ENCODE measurements at regions not wholly inside any gene's neighbourhood (a gene's known extent, or its start where the extent isn't known, plus 50 kb on each side); places are given as distances from the start of the nearest gene placed in this dataset.
A peak's percentile ranks its signal among the peaks of the same experiment; 100 is the strongest.

DNA sequence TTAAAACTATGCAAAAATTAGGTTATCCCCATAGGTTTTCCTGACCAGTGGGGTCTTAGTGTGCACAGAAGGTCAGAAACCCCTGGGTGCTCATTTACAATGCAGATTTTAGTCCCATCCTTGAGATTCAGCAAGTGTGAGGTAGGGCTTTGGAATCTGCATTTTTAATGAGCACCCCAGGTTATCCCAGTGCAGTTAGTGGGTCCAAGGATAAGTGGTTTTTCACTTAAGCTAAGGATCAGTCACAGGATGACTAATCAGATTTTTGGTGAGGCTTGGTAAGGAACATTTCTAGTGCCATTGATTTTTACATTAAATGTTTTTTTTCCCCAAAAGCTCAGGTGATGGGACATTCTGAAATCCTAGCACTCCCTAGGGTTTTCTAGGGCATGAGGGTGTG lies 50.7 kb upstream of the MGAT5 start:
- DNase-seq (ENCODE audit: low read depth in 1 of 2, low spot score in 2 of 2) (no peak), FAIRE-seq (peak; percentile 55)
- no peak overlapping the region for H2BK12ac ChIP-seq (ENCODE audit: low read depth, low read length)
- no peak overlapping the region for H3K56ac ChIP-seq (replicated peaks; ENCODE audit: insufficient read length, low read depth, low read length)
- no peak overlapping the region for H3K23ac ChIP-seq (ENCODE audit: insufficient read length)
- H3K4ac ChIP-seq (replicated peaks; ENCODE audit: insufficient read length, low read depth, low read length) = no peak overlapping the region
- H4K20me1 ChIP-seq (replicated peaks in 1 of 2; ENCODE audit: control insufficient read depth in 1 of 2, insufficient read depth in 2 of 2, low read length in 2 of 2) = peaks cover 3 to 18% of the 10 kb centered on the region in 2 experiments
- ChIA-PET CTCF (ENCODE audit: partially characterized antibody) (interaction anchor here (1.0 to 12.8 kb wide), 4 partner anchors 17 to 83 kb away, joined by 3 to 240 read pairs (median 4); no protein-coding TSS in a partner anchor), POLR2A (ENCODE audit: partially characterized antibody) (interaction anchor here (8.0 kb wide), 1 partner anchor 82 kb away, joined by 37 read pairs; no protein-coding TSS in a partner anchor)
- no peak overlapping the region for H4K91ac ChIP-seq (replicated peaks; ENCODE audit: insufficient read length, low read length)
- no peak overlapping the region for H3K27ac ChIP-seq (ENCODE audit: low read depth, low read length)
- H2BK20ac ChIP-seq (ENCODE audit: low read length) = no peak overlapping the region
- H3K9ac ChIP-seq (replicated peaks in 1 of 4; ENCODE audit: extremely low read depth in 1 of 4, low read depth in 3 of 4, low read length in 3 of 4) = no peak overlapping the region
- peak overlapping the region; percentile 52 for H3K18ac ChIP-seq (ENCODE audit: extremely low read depth, low read length)
- H3K4me1 ChIP-seq (replicated peaks in 1 of 4; ENCODE audit: control insufficient read depth in 3 of 4, insufficient read depth in 4 of 4, low read length in 3 of 4) = peaks cover 20 to 39% (median 31%) of the 10 kb centered on the region in 4 experiments
- H2AK5ac ChIP-seq (ENCODE audit: low read depth, low read length) = no peak overlapping the region
- H3K9me3 ChIP-seq (ENCODE audit: insufficient read depth in 2 of 2, low read depth in 1 of 2, low read length in 1 of 2) = no peaks in the 10 kb centered on the region
- H3K4me3 ChIP-seq (ENCODE audit: extremely low read depth in 1 of 4, insufficient read depth in 2 of 4, low read depth in 3 of 4, low read length in 4 of 4) = peak overlapping the region in 1 of 4 experiments; percentile 21; a peak in 1 of 8 replicates
- peaks cover 0 to 68% of the 10 kb centered on the region in 2 experiments; a peak in 3 of 4 replicates for H3K79me2 ChIP-seq (ENCODE audit: control insufficient read depth in 1 of 2, insufficient read depth in 2 of 2, low read length in 2 of 2)
- no peak for TF ChIP-seq CBX8 (IDR thresholded peaks at IDR 0.05; ENCODE audit: borderline replicate concordance, low read depth, low read length)
- no peak overlapping the region for H4K8ac ChIP-seq (ENCODE audit: extremely low read depth, insufficient read depth, low read length)
- H4K5ac ChIP-seq (ENCODE audit: insufficient read length, low read depth, low read length) = peak overlapping the region; percentile 28
- H3K23me2 ChIP-seq (ENCODE audit: low read depth, low read length) = no peaks in the 10 kb centered on the region
- H3K36me3 ChIP-seq (ENCODE audit: control insufficient read depth in 2 of 4, insufficient read depth in 4 of 4, low read length in 3 of 4) = no peaks in the 10 kb centered on the region
- H3K14ac ChIP-seq (ENCODE audit: insufficient read length) = no peak overlapping the region
- H3K79me1 ChIP-seq (ENCODE audit: low read depth, low read length) = peaks cover 5% of the 10 kb centered on the region
- H3K4me2 ChIP-seq (ENCODE audit: insufficient read depth in 1 of 2, low read depth in 2 of 2, low read length in 2 of 2) = peak overlapping the region in 1 of 2 experiments; percentile 22; a peak in 1 of 4 replicates
- no peak overlapping the region for H2BK120ac ChIP-seq (replicated peaks; ENCODE audit: low read depth, low read length)
- H3K27me3 ChIP-seq (replicated peaks in 1 of 4; ENCODE audit: control insufficient read depth in 3 of 4, extremely low read depth in 1 of 4, insufficient read depth in 3 of 4, low read length in 3 of 4) = no peaks in the 10 kb centered on the region
- H2BK5ac ChIP-seq (ENCODE audit: low read depth, low read length) = no peak overlapping the region
- no peak overlapping the region for H2BK15ac ChIP-seq (ENCODE audit: low read length)
- H2AFZ ChIP-seq (ENCODE audit: low read length) = no peak overlapping the region

Small RNAs in the stretch of these regions (microRNA-seq; reads per million reads assigned to microRNA genes)
- gene MIR3679 (ENCODE audit: borderline microRNAs expressed in 2 of 2, borderline number of aligned reads in 2 of 2, borderline replicate concordance in 1 of 2) = 2.3 to 5.9 reads per million in 2 experiments

Small RNAs in the stretch of these regions (small RNA-seq; reads per million reads assigned to genes)
- gene MIR3679 (ENCODE audit: insufficient read depth) = 3.4 reads per million, percentile 45 among the genes with 10 or more reads in this experiment

Measured in H1 (cell line).